B cell (primary cell): ENCODE measurements at regions not wholly inside any gene's neighbourhood (a gene's known extent, or its start where the extent isn't known, plus 50 kb on each side); places are given as distances from the start of the nearest gene placed in this dataset.

Source experiments
- ATAC-seq: fragments of 200-7000 bp; cut with Tn5 transposase; one replicate; pipeline ENCODE4 v1.10.0; 2021; ENCODE audit warnings: low read depth, mild to moderate bottlenecking, moderate number of reproducible peaks, moderate library complexity
- CTCF ChIA-PET: fragments of 350-600 bp; sonication (Branson Sonifier 250); formaldehyde crosslinking; loops from one replicate; lab custom pipeline; 2021; ENCODE audit warnings: antibody characterized with exemption, inconsistent platforms; lab: Charles Lee
- POLR2A ChIA-PET: fragments of 350-600 bp; sonication (Branson Sonifier 250); formaldehyde crosslinking; loops from one replicate; lab custom pipeline; 2021; ENCODE audit warnings: antibody characterized with exemption; lab: Charles Lee
- DNase-seq: peaks from one replicate; pipeline ENCODE4 v3.0.0; 2013
- H2AFZ ChIP-seq: 2 replicates; pipeline ENCODE4 v1.6.1; 2012; ENCODE audit warnings: mild to moderate bottlenecking, low read depth, low read length; ENCODE audit not compliant: insufficient read depth, poor library complexity, severe bottlenecking
- H3K27ac ChIP-seq, 2 donors: 1 replicate in 1 of 2; 2 replicates in 1 of 2; pipeline ENCODE4 v1.5.1; 2012 to 2013; ENCODE audit warnings: low read length in 2 of 2, mild to moderate bottlenecking in 2 of 2, moderate library complexity in 1 of 2
- H3K27me3 ChIP-seq, 4 experiments: fragments of 200-600 bp in 1 of 4; sonication (generic) in 1 of 4; replicated peaks in 1 of 4; 1 replicate in 2 of 4; 2 replicates in 2 of 4; pipeline versions ENCODE4 v1.6.1 to v1.7.0; 2013 to 2016; ENCODE audit warnings: low read length in 3 of 4, mild to moderate bottlenecking in 2 of 4, mixed read lengths in 1 of 4, moderate library complexity in 1 of 4; ENCODE audit not compliant: insufficient read depth in 4 of 4, control insufficient read depth in 3 of 4; ENCODE audit errors: control extremely low read depth in 1 of 4
- H3K36me3 ChIP-seq, 2 experiments: replicated peaks in 1 of 2; 1 replicate in 1 of 2; 2 replicates in 1 of 2; pipeline versions ENCODE4 v1.6.1 to v1.7.1; 2013; ENCODE audit warnings: low read length in 1 of 2; ENCODE audit not compliant: insufficient read depth in 2 of 2, control insufficient read depth in 1 of 2; ENCODE audit errors: control extremely low read depth in 1 of 2, extremely low read depth in 1 of 2
- H3K4me1 ChIP-seq, 2 donors: fragments of 200-600 bp in 1 of 2; sonication (generic) in 1 of 2; 1 replicate in 1 of 2; 2 replicates in 1 of 2; pipeline versions ENCODE4 v1.5.1 to v1.6.1; 2013 to 2017; ENCODE audit warnings: low read length in 2 of 2; ENCODE audit not compliant: control insufficient read depth in 2 of 2, insufficient read depth in 2 of 2
- H3K4me2 ChIP-seq: replicated peaks from 2 replicates; pipeline ENCODE3; 2012; ENCODE audit warnings: mild to moderate bottlenecking, low read depth, low read length; ENCODE audit not compliant: poor library complexity, severe bottlenecking
- H3K4me3 ChIP-seq, 5 experiments: fragments of 200-600 bp in 1 of 5; sonication (generic) in 1 of 5; 1 replicate in 3 of 5; 2 replicates in 2 of 5; pipeline versions ENCODE4 v1.5.1 to v1.7.0; 2011 to 2016; ENCODE audit warnings: low read length in 4 of 5, mild to moderate bottlenecking in 4 of 5, low read depth in 2 of 5, control low read depth in 1 of 5, moderate library complexity in 1 of 5; ENCODE audit not compliant: insufficient read depth in 1 of 5; ENCODE audit errors: control extremely low read depth in 1 of 5, extremely low read depth in 1 of 5
- H3K79me2 ChIP-seq: fragments of 200-600 bp; sonication (generic); one replicate; pipeline ENCODE4 v1.6.0; 2016; ENCODE audit warnings: low read length; ENCODE audit not compliant: control insufficient read depth, insufficient read depth
- H3K9ac ChIP-seq: fragments of 200-600 bp; sonication (generic); 2 replicates; pipeline ENCODE4 v1.6.1; 2017; ENCODE audit warnings: mild to moderate bottlenecking, low read length, moderate library complexity
- H3K9me3 ChIP-seq, 3 donors: one replicate each; pipeline versions ENCODE4 v1.6.1 to v1.7.1; 2013; ENCODE audit warnings: low read length in 2 of 3; ENCODE audit not compliant: control insufficient read depth in 2 of 3, insufficient read depth in 1 of 3; ENCODE audit errors: control extremely low read depth in 1 of 3
- H4K20me1 ChIP-seq: 2 replicates; pipeline ENCODE4 v1.6.0; 2012; ENCODE audit warnings: mild to moderate bottlenecking, low read length; ENCODE audit not compliant: insufficient read depth, control insufficient read depth, poor library complexity, severe bottlenecking
- H3K27ac Mint-ChIP-seq: one replicate; pipeline ENCODE4 v1.8.0; 2021; ENCODE audit warnings: mixed read lengths
- H3K27me3 Mint-ChIP-seq: one replicate; pipeline ENCODE4 v1.8.0; 2021; ENCODE audit warnings: mixed read lengths
- H3K4me1 Mint-ChIP-seq: one replicate; pipeline ENCODE4 v1.8.0; 2021; ENCODE audit warnings: mixed read lengths
- H3K4me3 Mint-ChIP-seq: one replicate; pipeline ENCODE4 v1.8.0; 2021; ENCODE audit warnings: mixed read lengths
- H3K9me3 Mint-ChIP-seq: one replicate; pipeline ENCODE4 v1.8.0; 2022; ENCODE audit warnings: mixed read lengths; ENCODE audit not compliant: insufficient read depth
- EZH2 ChIP-seq: IDR thresholded peaks from 2 replicates; pipeline ENCODE4 v1.6.1; 2012; ENCODE audit warnings: borderline replicate concordance, low read depth, mild to moderate bottlenecking, moderate library complexity, low read length; ENCODE audit not compliant: insufficient read depth, poor library complexity, severe bottlenecking
- whole genome bisulfite sequencing: methylation state at CpG from one replicate; pipeline ENCODE4 v1.1.5; 2013; ENCODE audit warnings: missing lambda C conversion rate; ENCODE audit not compliant: insufficient coverage; 5-methylcytosine and 5-hydroxymethylcytosine counted together
- intact Hi-C: fragments of 100-400 bp; cut with micrococcal nuclease; formaldehyde crosslinking; loops from one replicate; pipeline ENCODE4 v1.10.0; 2022
- TF ChIP-seq, protein P1 (sequence below): fragments of 200-600 bp; IDR thresholded peaks from one replicate; pipeline ENCODE4 v1.8.0; 2022; ENCODE audit warnings: antibody characterized with exemption, mild to moderate bottlenecking

GRCh38 chr3:104291437-104291851 is 1075.3 kb upstream of the ALCAM start:
- CTCF ChIA-PET, result interaction anchor here (1.2 to 1.5 kb wide), 2 partner anchors 21 to 1081 kb away, joined by 4 read pairs; no protein-coding TSS in a partner anchor
- POLR2A ChIA-PET, result no interaction called here
- Histone ChIP-seq H2AFZ (peak overlapping the region; percentile 65), H3K27me3 (no peaks in the 10 kb centered on the region), H3K4me2 (peak overlapping the region; percentile 59), H3K79me2 (no peaks in the 10 kb centered on the region), H3K36me3 (no peaks in the 10 kb centered on the region), H3K9ac (peak overlapping the region; percentile 52), H3K4me3 (peak overlapping the region in 2 of 5 experiments; percentile 31 to 53), H3K9me3 (peaks cover 0 to 9% (median 3%) of the 10 kb centered on the region in 3 donors), H4K20me1 (no peaks in the 10 kb centered on the region), H3K4me1 (no peaks in the 10 kb centered on the region), H3K27ac (peak overlapping the region in 1 of 2 donors; percentile 46)
- DNase-seq (peak; percentile 8), ATAC-seq (no peak)
- intact Hi-C loops, result no loop called here
- peaks cover 18% of the 10 kb centered on the region for H3K4me1 Mint-ChIP-seq
- H3K27me3 Mint-ChIP-seq, result no peaks in the 10 kb centered on the region
- H3K9me3 Mint-ChIP-seq, result peaks cover 3% of the 10 kb centered on the region
- H3K4me3 Mint-ChIP-seq, result peak overlapping the region; percentile 76
- 61% methylated on average over 2 of the region's 3 CpGs for WGBS
- TF ChIP-seq, protein P1, sequence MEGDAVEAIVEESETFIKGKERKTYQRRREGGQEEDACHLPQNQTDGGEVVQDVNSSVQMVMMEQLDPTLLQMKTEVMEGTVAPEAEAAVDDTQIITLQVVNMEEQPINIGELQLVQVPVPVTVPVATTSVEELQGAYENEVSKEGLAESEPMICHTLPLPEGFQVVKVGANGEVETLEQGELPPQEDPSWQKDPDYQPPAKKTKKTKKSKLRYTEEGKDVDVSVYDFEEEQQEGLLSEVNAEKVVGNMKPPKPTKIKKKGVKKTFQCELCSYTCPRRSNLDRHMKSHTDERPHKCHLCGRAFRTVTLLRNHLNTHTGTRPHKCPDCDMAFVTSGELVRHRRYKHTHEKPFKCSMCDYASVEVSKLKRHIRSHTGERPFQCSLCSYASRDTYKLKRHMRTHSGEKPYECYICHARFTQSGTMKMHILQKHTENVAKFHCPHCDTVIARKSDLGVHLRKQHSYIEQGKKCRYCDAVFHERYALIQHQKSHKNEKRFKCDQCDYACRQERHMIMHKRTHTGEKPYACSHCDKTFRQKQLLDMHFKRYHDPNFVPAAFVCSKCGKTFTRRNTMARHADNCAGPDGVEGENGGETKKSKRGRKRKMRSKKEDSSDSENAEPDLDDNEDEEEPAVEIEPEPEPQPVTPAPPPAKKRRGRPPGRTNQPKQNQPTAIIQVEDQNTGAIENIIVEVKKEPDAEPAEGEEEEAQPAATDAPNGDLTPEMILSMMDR, result no peak
- TF ChIP-seq EZH2, result no peak
- peak overlapping the region; percentile 80 for H3K27ac Mint-ChIP-seq

DNA sequence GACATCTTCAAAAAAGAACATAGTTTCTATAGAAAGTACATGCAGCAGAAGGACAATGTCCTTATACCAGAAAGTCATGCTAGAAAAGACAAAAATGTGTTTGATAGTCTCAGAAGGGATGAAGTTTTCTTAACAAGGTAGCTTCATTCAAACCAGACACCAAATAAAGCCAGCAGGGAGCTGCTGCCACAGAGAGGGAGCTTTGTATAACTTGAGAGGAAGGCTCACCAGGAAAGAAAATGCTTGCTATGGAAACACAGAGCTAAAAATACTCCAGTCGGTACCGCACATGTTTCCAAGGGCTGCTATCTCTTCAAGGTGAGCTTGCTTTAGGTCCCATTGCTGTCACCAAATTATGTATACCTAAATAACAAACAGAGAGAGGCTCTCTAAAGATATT is 1074.8 kb upstream of the ALCAM start:
- Histone ChIP-seq H3K79me2 (no peaks in the 10 kb centered on the region), H3K27ac (peak overlapping the region in 1 of 2 donors; percentile 46), H3K4me3 (peak overlapping the region in 2 of 5 experiments; percentile 31 to 53), H3K9ac (peak overlapping the region; percentile 52), H3K4me1 (no peaks in the 10 kb centered on the region), H2AFZ (peak overlapping the region; percentile 65), H3K4me2 (peak overlapping the region; percentile 59), H3K36me3 (no peaks in the 10 kb centered on the region), H3K9me3 (peaks cover 0 to 6% (median 3%) of the 10 kb centered on the region in 3 donors), H3K27me3 (no peaks in the 10 kb centered on the region), H4K20me1 (no peaks in the 10 kb centered on the region)
- CTCF ChIA-PET, result interaction anchor here (1.2 kb wide), 1 partner anchor 1081 kb away, joined by 4 read pairs; no protein-coding TSS in a partner anchor
- Mint-ChIP-seq H3K9me3 (no peaks in the 10 kb centered on the region), H3K4me1 (peaks cover 18% of the 10 kb centered on the region), H3K27ac (peak overlapping the region; percentile 80), H3K27me3 (no peaks in the 10 kb centered on the region), H3K4me3 (peak overlapping the region; percentile 76)
- intact Hi-C loops, result no loop called here
- DNase-seq (peak; percentile 16), ATAC-seq (no peak)
- POLR2A ChIA-PET, result no interaction called here
- TF ChIP-seq, protein P1, result no peak
- TF ChIP-seq EZH2, result no peak
- no CpG with 5 or more reads among the region's 2 CpGs for WGBS
